HFFc6 (cell line): ENCODE measurements at regions not wholly inside any gene's neighbourhood (a gene's known extent, or its start where the extent isn't known, plus 50 kb on each side); places are given as distances from the start of the nearest gene placed in this dataset.
"Not testable (repeated sequence)": the region's sequence is repeated elsewhere in the genome, so short reads cannot be mapped to it uniquely, and the experiment has no call there.

ENCODE experiments used
- DNase-seq: peaks from one replicate; pipeline ENCODE4 v3.0.0-alpha.2; 2018
- H3K27ac Mint-ChIP-seq: 2 replicates; pipeline ENCODE4 v1.8.0; 2020; ENCODE audit warnings: mild to moderate bottlenecking, mixed read lengths
- H3K27me3 Mint-ChIP-seq: 2 replicates; pipeline ENCODE4 v1.8.0; 2021; ENCODE audit warnings: mild to moderate bottlenecking, moderate library complexity, mixed read lengths; ENCODE audit not compliant: insufficient read depth
- H3K36me3 Mint-ChIP-seq: 2 replicates; pipeline ENCODE4 v1.8.0; 2021; ENCODE audit warnings: low read depth, mixed read lengths
- H3K4me1 Mint-ChIP-seq: 2 replicates; pipeline ENCODE4 v1.8.0; 2020; ENCODE audit warnings: low read depth, mixed read lengths
- H3K4me3 Mint-ChIP-seq: 2 replicates; pipeline ENCODE4 v1.8.0; 2020; ENCODE audit warnings: mild to moderate bottlenecking, moderate library complexity, mixed read lengths
- H3K9me3 Mint-ChIP-seq: 2 replicates; pipeline ENCODE4 v1.8.0; 2020; ENCODE audit warnings: mild to moderate bottlenecking, mixed read lengths
- TF ChIP-seq, protein P1 (sequence below): fragments of 200-600 bp; sonication (generic); IDR thresholded peaks from 2 replicates; pipeline ENCODE4 v1.5.0; 2021; ENCODE audit warnings: antibody characterized with exemption, mild to moderate bottlenecking

DNA sequence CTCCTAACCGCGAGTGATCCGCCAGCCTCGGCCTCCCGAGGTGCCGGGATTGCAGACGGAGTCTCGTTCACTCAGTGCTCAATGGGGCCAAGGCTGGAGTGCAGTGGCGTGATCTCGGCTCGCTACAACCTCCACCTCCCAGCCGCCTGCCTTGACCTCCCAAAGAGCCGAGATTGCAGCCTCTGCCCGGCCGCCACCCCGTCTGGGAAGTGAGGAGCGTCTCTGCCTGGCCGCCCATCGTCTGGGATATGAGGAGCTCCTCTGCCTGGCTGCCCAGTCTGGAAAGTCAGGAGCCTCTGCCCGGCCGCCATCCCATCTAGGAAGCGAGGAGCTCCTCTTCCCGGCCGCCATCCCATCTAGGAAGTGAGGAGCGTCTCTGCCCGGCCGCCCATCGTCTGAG lies 58.8 kb upstream of the ANKRD30BL start:
- not testable (repeated sequence) for DNase-seq, H3K4me1 Mint-ChIP-seq, H3K36me3 Mint-ChIP-seq, H3K27ac Mint-ChIP-seq, H3K27me3 Mint-ChIP-seq, H3K4me3 Mint-ChIP-seq, H3K9me3 Mint-ChIP-seq

DNA sequence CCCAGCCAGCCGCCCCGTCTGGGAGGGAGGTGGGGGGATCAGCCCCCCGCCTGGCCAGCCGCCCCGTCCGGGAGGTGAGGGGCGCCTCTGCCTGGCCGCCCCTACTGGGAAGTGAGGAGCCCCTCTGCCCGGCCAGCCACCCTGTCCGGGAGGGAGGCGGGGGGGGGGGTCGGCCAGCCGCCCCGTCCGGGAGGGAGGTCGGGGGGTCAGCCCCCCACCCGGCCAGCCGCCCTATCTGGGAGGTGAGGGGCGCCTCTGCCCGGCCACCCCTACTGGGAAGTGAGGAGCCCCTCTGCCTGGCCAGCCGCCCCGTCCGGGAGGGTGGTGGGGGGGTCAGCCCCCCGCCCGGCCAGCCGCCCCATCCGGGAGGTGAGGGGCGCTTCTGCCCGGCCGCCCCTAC lies 60.1 kb upstream of the ANKRD30BL start:
- H3K9me3 Mint-ChIP-seq, H3K27me3 Mint-ChIP-seq, H3K4me1 Mint-ChIP-seq, DNase-seq, H3K4me3 Mint-ChIP-seq, H3K36me3 Mint-ChIP-seq, H3K27ac Mint-ChIP-seq: not testable (repeated sequence)

DNA sequence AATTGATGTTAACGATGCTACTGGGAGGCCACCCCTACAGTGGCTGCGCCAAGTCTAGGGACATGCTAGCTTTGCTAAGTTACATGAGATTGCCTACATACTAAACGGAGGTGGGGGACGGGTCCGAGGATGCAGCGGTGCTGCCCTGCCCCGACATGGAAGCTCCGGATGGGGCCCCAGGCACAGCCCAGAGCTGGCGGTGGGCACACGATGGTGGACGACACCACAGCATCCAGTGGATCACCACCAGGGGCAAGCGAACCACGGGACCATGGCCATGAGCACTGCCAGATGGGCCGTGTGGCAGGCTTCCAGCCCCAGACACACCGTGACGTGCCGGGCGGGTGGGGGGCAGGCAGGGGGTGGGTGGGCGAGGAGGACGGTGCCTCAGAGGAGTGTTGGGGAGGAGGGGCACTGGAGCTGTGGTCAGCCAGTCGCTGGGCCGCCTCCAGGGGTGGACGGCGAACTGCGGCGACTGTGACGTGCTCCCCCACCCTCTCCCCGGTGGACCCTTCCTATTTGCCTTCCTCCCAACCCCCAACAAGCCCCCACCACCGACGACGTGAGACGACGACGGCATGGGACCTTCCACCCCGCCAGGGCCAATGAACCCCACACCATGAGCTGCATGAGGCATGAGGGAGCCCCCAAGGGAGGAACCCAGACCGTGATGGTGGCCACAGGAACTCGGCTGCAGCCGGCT lies 90.6 kb upstream of the ANKRD30BL start:
- H3K27me3 Mint-ChIP-seq: peaks cover 2% of the 10 kb centered on the region; the same call in 1 of the 2 replicates
- no peak for DNase-seq
- H3K4me1 Mint-ChIP-seq: no peaks in the 10 kb centered on the region
- peaks cover 22% of the 10 kb centered on the region for H3K36me3 Mint-ChIP-seq
- peaks cover 51% of the 10 kb centered on the region for H3K9me3 Mint-ChIP-seq
- H3K27ac Mint-ChIP-seq: no peak overlapping the region
- H3K4me3 Mint-ChIP-seq: no peak overlapping the region
- TF ChIP-seq, protein P1, sequence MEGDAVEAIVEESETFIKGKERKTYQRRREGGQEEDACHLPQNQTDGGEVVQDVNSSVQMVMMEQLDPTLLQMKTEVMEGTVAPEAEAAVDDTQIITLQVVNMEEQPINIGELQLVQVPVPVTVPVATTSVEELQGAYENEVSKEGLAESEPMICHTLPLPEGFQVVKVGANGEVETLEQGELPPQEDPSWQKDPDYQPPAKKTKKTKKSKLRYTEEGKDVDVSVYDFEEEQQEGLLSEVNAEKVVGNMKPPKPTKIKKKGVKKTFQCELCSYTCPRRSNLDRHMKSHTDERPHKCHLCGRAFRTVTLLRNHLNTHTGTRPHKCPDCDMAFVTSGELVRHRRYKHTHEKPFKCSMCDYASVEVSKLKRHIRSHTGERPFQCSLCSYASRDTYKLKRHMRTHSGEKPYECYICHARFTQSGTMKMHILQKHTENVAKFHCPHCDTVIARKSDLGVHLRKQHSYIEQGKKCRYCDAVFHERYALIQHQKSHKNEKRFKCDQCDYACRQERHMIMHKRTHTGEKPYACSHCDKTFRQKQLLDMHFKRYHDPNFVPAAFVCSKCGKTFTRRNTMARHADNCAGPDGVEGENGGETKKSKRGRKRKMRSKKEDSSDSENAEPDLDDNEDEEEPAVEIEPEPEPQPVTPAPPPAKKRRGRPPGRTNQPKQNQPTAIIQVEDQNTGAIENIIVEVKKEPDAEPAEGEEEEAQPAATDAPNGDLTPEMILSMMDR: no peak

DNA sequence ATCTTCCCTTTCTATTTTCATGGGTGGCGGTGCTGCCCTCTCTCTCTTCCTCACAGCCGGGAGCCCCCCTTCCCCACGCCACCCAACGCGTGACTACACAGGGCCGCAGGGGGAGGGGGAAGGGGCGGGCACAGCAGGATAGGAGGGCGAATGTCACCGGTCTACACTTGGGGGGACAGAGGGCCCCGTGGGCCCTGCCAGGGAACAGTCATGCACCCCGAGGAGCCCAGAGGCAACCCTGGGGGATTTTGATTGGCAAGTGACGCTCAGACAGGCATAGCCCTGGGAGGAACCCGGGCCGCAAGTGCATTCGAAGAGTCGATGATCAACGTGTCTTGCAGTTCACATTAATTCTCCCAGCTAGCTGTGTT lies 91.1 kb upstream of the ANKRD30BL start:
- peaks cover 51% of the 10 kb centered on the region for H3K9me3 Mint-ChIP-seq
- H3K27me3 Mint-ChIP-seq: peaks cover 2% of the 10 kb centered on the region; the same call in 1 of the 2 replicates
- TF ChIP-seq, protein P1: no peak
- DNase-seq: no peak
- H3K36me3 Mint-ChIP-seq: peaks cover 22% of the 10 kb centered on the region
- H3K4me3 Mint-ChIP-seq: no peak overlapping the region
- H3K27ac Mint-ChIP-seq: no peak overlapping the region
- H3K4me1 Mint-ChIP-seq: no peaks in the 10 kb centered on the region

DNA sequence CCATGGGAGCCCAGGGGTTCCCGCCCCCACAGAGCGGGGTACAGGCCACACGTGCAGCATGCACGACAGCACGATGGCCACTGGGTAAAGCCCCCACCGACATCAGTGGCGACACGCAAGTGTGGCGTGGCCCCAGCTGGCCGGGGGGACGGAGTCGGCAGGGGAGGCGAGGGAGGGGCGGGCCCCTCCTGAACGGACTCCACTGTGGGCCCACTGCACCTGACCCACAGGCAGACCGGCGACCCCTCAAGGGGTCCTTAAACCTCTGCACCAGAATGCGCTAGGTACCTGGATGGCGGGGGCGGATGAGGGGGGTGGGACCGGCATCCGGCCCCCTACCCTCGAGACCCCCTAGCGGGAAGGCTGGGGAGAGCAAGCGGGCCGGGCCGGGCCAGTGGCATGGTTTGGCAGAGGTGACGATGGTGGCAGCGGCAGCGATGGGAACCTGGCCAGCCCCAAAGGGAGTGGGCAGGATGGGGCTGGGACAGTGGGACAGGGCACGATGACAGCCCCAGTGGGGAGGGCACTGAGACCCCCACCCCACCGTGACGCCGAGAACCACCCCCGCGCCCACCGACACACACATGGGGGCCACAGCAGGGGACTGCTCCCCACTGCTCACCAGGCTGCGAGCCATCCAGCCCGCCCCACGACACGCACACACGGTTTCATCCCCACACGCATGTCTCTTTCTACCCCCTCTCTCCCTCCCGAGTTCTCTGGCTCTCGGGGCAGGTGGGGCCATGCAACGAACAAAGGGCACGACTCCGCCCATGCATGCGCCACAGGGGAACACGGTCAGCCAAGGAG lies 91.9 kb upstream of the ANKRD30BL start:
- H3K27me3 Mint-ChIP-seq: peaks cover 2% of the 10 kb centered on the region
- no peak overlapping the region for H3K4me3 Mint-ChIP-seq
- H3K36me3 Mint-ChIP-seq: peaks cover 22% of the 10 kb centered on the region
- TF ChIP-seq, protein P1: no peak
- no peaks in the 10 kb centered on the region for H3K4me1 Mint-ChIP-seq
- no peak overlapping the region for H3K27ac Mint-ChIP-seq
- peaks cover 47% of the 10 kb centered on the region for H3K9me3 Mint-ChIP-seq
- no peak for DNase-seq

DNA sequence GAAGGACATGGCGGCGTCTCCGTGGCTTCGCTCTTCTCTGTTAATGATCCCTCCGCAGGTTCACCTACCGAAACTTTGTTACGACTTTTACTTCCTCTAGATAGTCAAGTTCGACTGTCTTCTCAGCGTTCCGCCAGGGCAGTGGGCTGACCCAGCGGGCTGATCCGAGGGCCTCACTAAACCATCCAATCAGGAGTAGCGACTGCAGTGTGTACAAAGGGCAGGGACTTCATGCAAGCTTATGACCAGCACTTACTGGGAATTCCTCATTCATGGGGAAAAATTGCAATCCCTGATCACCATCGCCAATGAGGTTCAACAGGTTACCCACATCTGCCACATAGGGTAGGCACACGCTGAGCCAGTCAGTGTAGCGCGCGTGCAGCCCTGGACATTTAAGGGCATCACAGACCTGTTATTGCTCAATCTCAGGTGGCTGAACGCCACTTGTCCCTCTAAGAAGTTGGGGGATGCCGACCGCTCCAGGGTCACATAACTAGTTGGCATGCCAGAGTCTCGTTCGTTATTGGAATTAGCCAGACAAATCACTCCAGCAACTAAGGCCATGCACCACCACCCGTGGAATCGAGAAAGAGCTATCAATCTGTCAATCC lies 92.7 kb upstream of the ANKRD30BL start:
- not testable (repeated sequence) for H3K27me3 Mint-ChIP-seq, H3K27ac Mint-ChIP-seq, H3K4me3 Mint-ChIP-seq, H3K4me1 Mint-ChIP-seq, DNase-seq
- Mint-ChIP-seq H3K36me3 (peaks cover 22% of the 10 kb centered on the region), H3K9me3 (peaks cover 48% of the 10 kb centered on the region)

DNA sequence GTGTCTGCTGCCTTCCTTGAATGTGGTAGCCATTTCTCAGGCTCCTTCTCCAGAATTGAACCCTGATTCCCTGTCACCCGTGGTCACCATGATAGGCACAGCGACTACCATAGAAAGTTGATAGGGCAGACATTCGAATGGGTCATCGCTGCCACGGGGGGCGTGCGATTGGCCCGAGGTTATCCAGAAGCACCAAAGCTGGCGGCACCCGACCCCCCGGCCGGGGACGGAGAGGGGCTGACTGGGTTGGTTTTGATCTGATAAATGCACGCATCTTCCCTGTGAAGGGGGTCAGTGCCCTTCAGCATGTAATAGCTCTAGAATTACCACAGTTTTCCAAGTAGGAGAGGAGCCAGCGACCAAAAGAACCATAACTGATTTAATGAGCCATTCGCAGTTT lies 94.0 kb upstream of the ANKRD30BL start:
- no peak for DNase-seq
- Mint-ChIP-seq H3K4me3 (no peak overlapping the region), H3K36me3 (peaks cover 10% of the 10 kb centered on the region), H3K27me3 (peaks cover 3% of the 10 kb centered on the region), H3K27ac (no peak overlapping the region), H3K4me1 (no peaks in the 10 kb centered on the region), H3K9me3 (peaks cover 38% of the 10 kb centered on the region)
- TF ChIP-seq, protein P1: no peak
